WTC11 (cell line): ENCODE measurements at regions not wholly inside any gene's neighbourhood (a gene's known extent, or its start where the extent isn't known, plus 50 kb on each side); places are given as distances from the start of the nearest gene placed in this dataset.

Experiments used
- ATAC-seq: fragments of 200-7000 bp; cut with Tn5 transposase; 2 replicates; pipeline ENCODE4 v1.10.0; 2021; ENCODE audit warnings: mild to moderate bottlenecking, moderate library complexity
- CTCF ChIA-PET: fragments of 300-600 bp; sonication (Branson Sonifier 250); formaldehyde crosslinking; loops from one replicate; lab custom pipeline; 2021; ENCODE audit warnings: antibody characterized with exemption; lab: Charles Lee
- POLR2A ChIA-PET: fragments of 350-600 bp; sonication (Branson Sonifier 250); formaldehyde crosslinking; loops from one replicate; lab custom pipeline; 2021; ENCODE audit warnings: antibody characterized with exemption; lab: Charles Lee
- DNase-seq: peaks from one replicate; pipeline ENCODE4 v3.0.0; 2021; ENCODE audit warnings: low spot score
- H3K27ac Mint-ChIP-seq: 2 replicates; pipeline ENCODE4 v1.8.0; 2021; ENCODE audit warnings: mixed read lengths
- H3K27me3 Mint-ChIP-seq: 2 replicates; pipeline ENCODE4 v1.8.0; 2021; ENCODE audit warnings: low read depth, mild to moderate bottlenecking, moderate library complexity, mixed read lengths
- H3K36me3 Mint-ChIP-seq: 2 replicates; pipeline ENCODE4 v1.8.0; 2021; ENCODE audit warnings: mixed read lengths
- H3K4me1 Mint-ChIP-seq: 2 replicates; pipeline ENCODE4 v1.8.0; 2022; ENCODE audit warnings: mixed read lengths
- H3K4me3 Mint-ChIP-seq: 2 replicates; pipeline ENCODE4 v1.8.0; 2021; ENCODE audit warnings: mild to moderate bottlenecking, moderate library complexity, mixed read lengths
- H3K9me3 Mint-ChIP-seq: 2 replicates; pipeline ENCODE4 v1.8.0; 2021; ENCODE audit warnings: mixed read lengths
- ATF3 ChIP-seq: sonication (generic); formaldehyde crosslinking; conservative IDR thresholded peaks from 2 replicates; pipeline ENCODE4 v1.8.1; 2022; ENCODE audit warnings: mild to moderate bottlenecking, missing genetic modification reagents
- E2F5 ChIP-seq: sonication (generic); formaldehyde crosslinking; IDR thresholded peaks from 2 replicates; pipeline ENCODE4 v1.8.1; 2022; ENCODE audit warnings: mild to moderate bottlenecking, moderate library complexity, missing genetic modification reagents
- ESRRA ChIP-seq: sonication (generic); formaldehyde crosslinking; IDR thresholded peaks from 2 replicates; pipeline ENCODE4 v1.8.1; 2022; ENCODE audit warnings: mild to moderate bottlenecking, missing genetic modification reagents, borderline replicate concordance
- ETV6 ChIP-seq: sonication (generic); formaldehyde crosslinking; IDR thresholded peaks from 2 replicates; pipeline ENCODE4 v1.8.1; 2022; ENCODE audit warnings: mild to moderate bottlenecking, missing genetic modification reagents
- FOXP1 ChIP-seq: sonication (generic); formaldehyde crosslinking; IDR thresholded peaks from 2 replicates; pipeline ENCODE4 v1.8.0; 2022; ENCODE audit warnings: missing genetic modification reagents, mild to moderate bottlenecking, moderate library complexity, borderline replicate concordance
- GTF2I ChIP-seq: fragments of 250-450 bp; sonication (Bioruptor Pico); conservative IDR thresholded peaks from 2 replicates; pipeline ENCODE4 v1.4.0; 2021; ENCODE audit warnings: mild to moderate bottlenecking
- HMGA2 ChIP-seq: fragments of 250-450 bp; sonication (Bioruptor Pico); IDR thresholded peaks from 2 replicates; pipeline ENCODE4 v1.4.0; 2021; ENCODE audit warnings: mild to moderate bottlenecking, moderate library complexity
- HMGXB4 ChIP-seq: sonication (generic); formaldehyde crosslinking; IDR thresholded peaks from 2 replicates; pipeline ENCODE4 v1.8.1; 2023; ENCODE audit warnings: mild to moderate bottlenecking, moderate library complexity, missing genetic modification reagents
- MAX ChIP-seq: sonication (generic); formaldehyde crosslinking; IDR thresholded peaks from 2 replicates; pipeline ENCODE4 v1.8.0; 2022; ENCODE audit warnings: mild to moderate bottlenecking, missing genetic modification reagents
- NFYB ChIP-seq: sonication (generic); formaldehyde crosslinking; conservative IDR thresholded peaks from 2 replicates; pipeline ENCODE4 v1.8.0; 2022; ENCODE audit warnings: low read depth, missing genetic modification reagents
- NR1H2 ChIP-seq: sonication (generic); formaldehyde crosslinking; IDR thresholded peaks from 2 replicates; pipeline ENCODE4 v1.9.0; 2021; ENCODE audit warnings: mild to moderate bottlenecking, moderate library complexity, missing genetic modification reagents
- NR3C1 ChIP-seq: sonication (generic); formaldehyde crosslinking; conservative IDR thresholded peaks from 2 replicates; pipeline ENCODE4 v1.8.1; 2023; ENCODE audit warnings: low read depth, mild to moderate bottlenecking, missing genetic modification reagents
- RELA ChIP-seq: sonication (generic); formaldehyde crosslinking; IDR thresholded peaks from 2 replicates; pipeline ENCODE4 v1.8.1; 2022; ENCODE audit warnings: missing genetic modification reagents, mild to moderate bottlenecking, borderline replicate concordance
- SP1 ChIP-seq: sonication (generic); formaldehyde crosslinking; conservative IDR thresholded peaks from 2 replicates; pipeline ENCODE4 v1.8.1; 2022; ENCODE audit warnings: missing genetic modification reagents
- ZNF219 ChIP-seq: sonication (generic); formaldehyde crosslinking; IDR thresholded peaks from 2 replicates; pipeline ENCODE4 v1.8.0; 2023; ENCODE audit warnings: missing genetic modification reagents, mild to moderate bottlenecking, borderline replicate concordance
- ZNF232 ChIP-seq: sonication (generic); formaldehyde crosslinking; IDR thresholded peaks from 2 replicates; pipeline ENCODE4 v1.8.0; 2022; ENCODE audit warnings: mild to moderate bottlenecking, missing genetic modification reagents
- ZNF671 ChIP-seq: fragments of 250-450 bp; sonication (Bioruptor Pico); IDR thresholded peaks from 2 replicates; pipeline ENCODE4 v1.8.0; 2021; ENCODE audit warnings: mild to moderate bottlenecking
- TF ChIP-seq, protein P1 (sequence below): sonication (generic); formaldehyde crosslinking; IDR thresholded peaks from 2 replicates; pipeline ENCODE4 v1.8.0; 2023; ENCODE audit warnings: missing genetic modification reagents, mild to moderate bottlenecking, borderline replicate concordance
- TF ChIP-seq, protein P2 (sequence below): sonication (generic); formaldehyde crosslinking; IDR thresholded peaks from 2 replicates; pipeline ENCODE4 v1.8.1; 2022; ENCODE audit warnings: mild to moderate bottlenecking, missing genetic modification reagents, moderate library complexity, borderline replicate concordance
- TF ChIP-seq, protein P3 (sequence below): fragments of 200-600 bp; IDR thresholded peaks from 2 replicates; pipeline ENCODE4 v1.8.0; 2022; ENCODE audit warnings: antibody characterized with exemption
- TF ChIP-seq, protein P4 (sequence below): sonication (generic); formaldehyde crosslinking; IDR thresholded peaks from 2 replicates; pipeline ENCODE4 v1.8.0; 2023; ENCODE audit warnings: mild to moderate bottlenecking, missing genetic modification reagents

GRCh38 chr18:39636931-39637330, 2071.3 kb upstream of the CELF4 start:
- CTCF ChIA-PET: no interaction called here
- peaks cover 11% of the 10 kb centered on the region for H3K9me3 Mint-ChIP-seq
- TF ChIP-seq HMGXB4 (CRISPR knock-in tag) (no peak), ESRRA (CRISPR knock-in tag) (no peak), FOXP1 (CRISPR knock-in tag) (no peak), NFYB (CRISPR knock-in tag) (no peak), ETV6 (CRISPR knock-in tag) (no peak), RELA (CRISPR knock-in tag) (no peak), ZNF671 (no peak), NR1H2 (CRISPR knock-in tag) (no peak), SP1 (CRISPR knock-in tag) (no peak), ATF3 (CRISPR knock-in tag) (no peak), MAX (no peak)
- TF ChIP-seq, protein P1, sequence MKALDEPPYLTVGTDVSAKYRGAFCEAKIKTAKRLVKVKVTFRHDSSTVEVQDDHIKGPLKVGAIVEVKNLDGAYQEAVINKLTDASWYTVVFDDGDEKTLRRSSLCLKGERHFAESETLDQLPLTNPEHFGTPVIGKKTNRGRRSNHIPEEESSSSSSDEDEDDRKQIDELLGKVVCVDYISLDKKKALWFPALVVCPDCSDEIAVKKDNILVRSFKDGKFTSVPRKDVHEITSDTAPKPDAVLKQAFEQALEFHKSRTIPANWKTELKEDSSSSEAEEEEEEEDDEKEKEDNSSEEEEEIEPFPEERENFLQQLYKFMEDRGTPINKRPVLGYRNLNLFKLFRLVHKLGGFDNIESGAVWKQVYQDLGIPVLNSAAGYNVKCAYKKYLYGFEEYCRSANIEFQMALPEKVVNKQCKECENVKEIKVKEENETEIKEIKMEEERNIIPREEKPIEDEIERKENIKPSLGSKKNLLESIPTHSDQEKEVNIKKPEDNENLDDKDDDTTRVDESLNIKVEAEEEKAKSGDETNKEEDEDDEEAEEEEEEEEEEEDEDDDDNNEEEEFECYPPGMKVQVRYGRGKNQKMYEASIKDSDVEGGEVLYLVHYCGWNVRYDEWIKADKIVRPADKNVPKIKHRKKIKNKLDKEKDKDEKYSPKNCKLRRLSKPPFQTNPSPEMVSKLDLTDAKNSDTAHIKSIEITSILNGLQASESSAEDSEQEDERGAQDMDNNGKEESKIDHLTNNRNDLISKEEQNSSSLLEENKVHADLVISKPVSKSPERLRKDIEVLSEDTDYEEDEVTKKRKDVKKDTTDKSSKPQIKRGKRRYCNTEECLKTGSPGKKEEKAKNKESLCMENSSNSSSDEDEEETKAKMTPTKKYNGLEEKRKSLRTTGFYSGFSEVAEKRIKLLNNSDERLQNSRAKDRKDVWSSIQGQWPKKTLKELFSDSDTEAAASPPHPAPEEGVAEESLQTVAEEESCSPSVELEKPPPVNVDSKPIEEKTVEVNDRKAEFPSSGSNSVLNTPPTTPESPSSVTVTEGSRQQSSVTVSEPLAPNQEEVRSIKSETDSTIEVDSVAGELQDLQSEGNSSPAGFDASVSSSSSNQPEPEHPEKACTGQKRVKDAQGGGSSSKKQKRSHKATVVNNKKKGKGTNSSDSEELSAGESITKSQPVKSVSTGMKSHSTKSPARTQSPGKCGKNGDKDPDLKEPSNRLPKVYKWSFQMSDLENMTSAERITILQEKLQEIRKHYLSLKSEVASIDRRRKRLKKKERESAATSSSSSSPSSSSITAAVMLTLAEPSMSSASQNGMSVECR (CRISPR knock-in tag): no peak
- TF ChIP-seq, protein P2, sequence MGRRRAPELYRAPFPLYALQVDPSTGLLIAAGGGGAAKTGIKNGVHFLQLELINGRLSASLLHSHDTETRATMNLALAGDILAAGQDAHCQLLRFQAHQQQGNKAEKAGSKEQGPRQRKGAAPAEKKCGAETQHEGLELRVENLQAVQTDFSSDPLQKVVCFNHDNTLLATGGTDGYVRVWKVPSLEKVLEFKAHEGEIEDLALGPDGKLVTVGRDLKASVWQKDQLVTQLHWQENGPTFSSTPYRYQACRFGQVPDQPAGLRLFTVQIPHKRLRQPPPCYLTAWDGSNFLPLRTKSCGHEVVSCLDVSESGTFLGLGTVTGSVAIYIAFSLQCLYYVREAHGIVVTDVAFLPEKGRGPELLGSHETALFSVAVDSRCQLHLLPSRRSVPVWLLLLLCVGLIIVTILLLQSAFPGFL (CRISPR knock-in tag): no peak
- TF ChIP-seq, protein P3, sequence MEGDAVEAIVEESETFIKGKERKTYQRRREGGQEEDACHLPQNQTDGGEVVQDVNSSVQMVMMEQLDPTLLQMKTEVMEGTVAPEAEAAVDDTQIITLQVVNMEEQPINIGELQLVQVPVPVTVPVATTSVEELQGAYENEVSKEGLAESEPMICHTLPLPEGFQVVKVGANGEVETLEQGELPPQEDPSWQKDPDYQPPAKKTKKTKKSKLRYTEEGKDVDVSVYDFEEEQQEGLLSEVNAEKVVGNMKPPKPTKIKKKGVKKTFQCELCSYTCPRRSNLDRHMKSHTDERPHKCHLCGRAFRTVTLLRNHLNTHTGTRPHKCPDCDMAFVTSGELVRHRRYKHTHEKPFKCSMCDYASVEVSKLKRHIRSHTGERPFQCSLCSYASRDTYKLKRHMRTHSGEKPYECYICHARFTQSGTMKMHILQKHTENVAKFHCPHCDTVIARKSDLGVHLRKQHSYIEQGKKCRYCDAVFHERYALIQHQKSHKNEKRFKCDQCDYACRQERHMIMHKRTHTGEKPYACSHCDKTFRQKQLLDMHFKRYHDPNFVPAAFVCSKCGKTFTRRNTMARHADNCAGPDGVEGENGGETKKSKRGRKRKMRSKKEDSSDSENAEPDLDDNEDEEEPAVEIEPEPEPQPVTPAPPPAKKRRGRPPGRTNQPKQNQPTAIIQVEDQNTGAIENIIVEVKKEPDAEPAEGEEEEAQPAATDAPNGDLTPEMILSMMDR: no peak
- POLR2A ChIA-PET: no interaction called here
- H3K36me3 Mint-ChIP-seq: no peaks in the 10 kb centered on the region; the same call in 1 of the 2 replicates
- DNase-seq (no peak), ATAC-seq (no peak)
- peaks cover 18% of the 10 kb centered on the region for H3K4me1 Mint-ChIP-seq
- H3K27ac Mint-ChIP-seq: no peak overlapping the region
- H3K4me3 Mint-ChIP-seq: no peak overlapping the region
- no peaks in the 10 kb centered on the region for H3K27me3 Mint-ChIP-seq

GRCh38 chr18:39635966-39636365, 2070.4 kb upstream of the CELF4 start:
- DNase-seq (no peak), ATAC-seq (no peak)
- Mint-ChIP-seq H3K9me3 (peaks cover 11% of the 10 kb centered on the region), H3K4me1 (peaks cover 28% of the 10 kb centered on the region), H3K27me3 (no peaks in the 10 kb centered on the region), H3K27ac (no peak overlapping the region), H3K4me3 (no peak overlapping the region), H3K36me3 (no peaks in the 10 kb centered on the region; the same call in 1 of the 2 replicates)
- CTCF ChIA-PET: no interaction called here
- POLR2A ChIA-PET: no interaction called here
- TF ChIP-seq GTF2I (CRISPR knock-in tag) (no peak), ZNF219 (CRISPR knock-in tag) (no peak), ZNF232 (no peak), ATF3 (CRISPR knock-in tag) (no peak), NR3C1 (CRISPR knock-in tag) (no peak), SP1 (CRISPR knock-in tag) (no peak), HMGA2 (CRISPR knock-in tag) (no peak), E2F5 (CRISPR knock-in tag) (no peak)
- TF ChIP-seq, protein P4, sequence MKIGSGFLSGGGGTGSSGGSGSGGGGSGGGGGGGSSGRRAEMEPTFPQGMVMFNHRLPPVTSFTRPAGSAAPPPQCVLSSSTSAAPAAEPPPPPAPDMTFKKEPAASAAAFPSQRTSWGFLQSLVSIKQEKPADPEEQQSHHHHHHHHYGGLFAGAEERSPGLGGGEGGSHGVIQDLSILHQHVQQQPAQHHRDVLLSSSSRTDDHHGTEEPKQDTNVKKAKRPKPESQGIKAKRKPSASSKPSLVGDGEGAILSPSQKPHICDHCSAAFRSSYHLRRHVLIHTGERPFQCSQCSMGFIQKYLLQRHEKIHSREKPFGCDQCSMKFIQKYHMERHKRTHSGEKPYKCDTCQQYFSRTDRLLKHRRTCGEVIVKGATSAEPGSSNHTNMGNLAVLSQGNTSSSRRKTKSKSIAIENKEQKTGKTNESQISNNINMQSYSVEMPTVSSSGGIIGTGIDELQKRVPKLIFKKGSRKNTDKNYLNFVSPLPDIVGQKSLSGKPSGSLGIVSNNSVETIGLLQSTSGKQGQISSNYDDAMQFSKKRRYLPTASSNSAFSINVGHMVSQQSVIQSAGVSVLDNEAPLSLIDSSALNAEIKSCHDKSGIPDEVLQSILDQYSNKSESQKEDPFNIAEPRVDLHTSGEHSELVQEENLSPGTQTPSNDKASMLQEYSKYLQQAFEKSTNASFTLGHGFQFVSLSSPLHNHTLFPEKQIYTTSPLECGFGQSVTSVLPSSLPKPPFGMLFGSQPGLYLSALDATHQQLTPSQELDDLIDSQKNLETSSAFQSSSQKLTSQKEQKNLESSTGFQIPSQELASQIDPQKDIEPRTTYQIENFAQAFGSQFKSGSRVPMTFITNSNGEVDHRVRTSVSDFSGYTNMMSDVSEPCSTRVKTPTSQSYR: no peak
